ENCODE measurements at regions not wholly inside any gene's neighbourhood (a gene's known extent, or its start where the extent isn't known, plus 50 kb on each side); places are given as distances from the start of the nearest gene placed in this dataset.

GRCh38 chr14:54116198-54116885 lies 159.7 kb upstream of the BMP4 start:
- FAIRE-seq: no peak
- TF ChIP-seq POLR2A (IDR thresholded peaks at IDR 0.05; ENCODE audit: low read depth, low read length) (no peak), TAF1 (IDR thresholded peaks at IDR 0.05; ENCODE audit: borderline replicate concordance, low read depth, low read length) (no peak), POLR2AphosphoS5 (IDR thresholded peaks at IDR 0.05; ENCODE audit: low read depth, low read length) (no peak)
- no peak for DNase-seq (ENCODE audit: insufficient read length)

GRCh38 chr14:54116972-54117371 lies 160.3 kb upstream of the BMP4 start:
- FAIRE-seq (no peak), DNase-seq (ENCODE audit: insufficient read length) (no peak)
- TF ChIP-seq POLR2AphosphoS5 (IDR thresholded peaks at IDR 0.05; ENCODE audit: low read depth, low read length) (no peak), TAF1 (IDR thresholded peaks at IDR 0.05; ENCODE audit: borderline replicate concordance, low read depth, low read length) (no peak), POLR2A (IDR thresholded peaks at IDR 0.05; ENCODE audit: low read depth, low read length) (no peak)

- FAIRE-seq (no peak), DNase-seq (ENCODE audit: insufficient read length) (no peak)
- TF ChIP-seq POLR2AphosphoS5 (IDR thresholded peaks at IDR 0.05; ENCODE audit: low read depth, low read length): no peak
- TF ChIP-seq TAF1 (IDR thresholded peaks at IDR 0.05; ENCODE audit: borderline replicate concordance, low read depth, low read length): no peak
- TF ChIP-seq POLR2A (IDR thresholded peaks at IDR 0.05; ENCODE audit: low read depth, low read length): no peak
Measured at GRCh38 chr14:54117396-54117795, 160.8 kb upstream of the BMP4 start.

- DNase-seq (ENCODE audit: insufficient read length): no peak
- TF ChIP-seq TAF1 (IDR thresholded peaks at IDR 0.05; ENCODE audit: borderline replicate concordance, low read depth, low read length) (no peak), POLR2A (IDR thresholded peaks at IDR 0.05; ENCODE audit: low read depth, low read length) (no peak), POLR2AphosphoS5 (IDR thresholded peaks at IDR 0.05; ENCODE audit: low read depth, low read length) (no peak)
- FAIRE-seq: no peak
Measured at GRCh38 chr14:54117924-54118323, 161.3 kb upstream of the BMP4 start.

GRCh38 chr14:54120260-54120659 lies 163.6 kb upstream of the BMP4 start:
- TF ChIP-seq POLR2AphosphoS5 (IDR thresholded peaks at IDR 0.05; ENCODE audit: low read depth, low read length): no peak
- TF ChIP-seq TAF1 (IDR thresholded peaks at IDR 0.05; ENCODE audit: borderline replicate concordance, low read depth, low read length): no peak
- no peak for TF ChIP-seq POLR2A (IDR thresholded peaks at IDR 0.05; ENCODE audit: low read depth, low read length)
- DNase-seq (ENCODE audit: insufficient read length) (no peak), FAIRE-seq (no peak)

GRCh38 chr14:54121466-54122027 lies 164.9 kb upstream of the BMP4 start:
- no peak for TF ChIP-seq POLR2AphosphoS5 (IDR thresholded peaks at IDR 0.05; ENCODE audit: low read depth, low read length)
- TF ChIP-seq POLR2A (IDR thresholded peaks at IDR 0.05; ENCODE audit: low read depth, low read length): no peak
- TF ChIP-seq TAF1 (IDR thresholded peaks at IDR 0.05; ENCODE audit: borderline replicate concordance, low read depth, low read length): no peak
- no peak for FAIRE-seq
- no peak for DNase-seq (ENCODE audit: insufficient read length)

GRCh38 chr14:54123841-54124240 lies 167.2 kb upstream of the BMP4 start:
- TF ChIP-seq POLR2AphosphoS5 (IDR thresholded peaks at IDR 0.05; ENCODE audit: low read depth, low read length) (no peak), POLR2A (IDR thresholded peaks at IDR 0.05; ENCODE audit: low read depth, low read length) (no peak), TAF1 (IDR thresholded peaks at IDR 0.05; ENCODE audit: borderline replicate concordance, low read depth, low read length) (no peak)
- FAIRE-seq: no peak
- no peak for DNase-seq (ENCODE audit: insufficient read length)

- no peak for TF ChIP-seq POLR2A (IDR thresholded peaks at IDR 0.05; ENCODE audit: low read depth, low read length)
- TF ChIP-seq TAF1 (IDR thresholded peaks at IDR 0.05; ENCODE audit: borderline replicate concordance, low read depth, low read length): no peak
- no peak for TF ChIP-seq POLR2AphosphoS5 (IDR thresholded peaks at IDR 0.05; ENCODE audit: low read depth, low read length)
- no peak for FAIRE-seq
- no peak for DNase-seq (ENCODE audit: insufficient read length)
Measured at GRCh38 chr14:54125109-54125508, 168.5 kb upstream of the BMP4 start.

DNA sequence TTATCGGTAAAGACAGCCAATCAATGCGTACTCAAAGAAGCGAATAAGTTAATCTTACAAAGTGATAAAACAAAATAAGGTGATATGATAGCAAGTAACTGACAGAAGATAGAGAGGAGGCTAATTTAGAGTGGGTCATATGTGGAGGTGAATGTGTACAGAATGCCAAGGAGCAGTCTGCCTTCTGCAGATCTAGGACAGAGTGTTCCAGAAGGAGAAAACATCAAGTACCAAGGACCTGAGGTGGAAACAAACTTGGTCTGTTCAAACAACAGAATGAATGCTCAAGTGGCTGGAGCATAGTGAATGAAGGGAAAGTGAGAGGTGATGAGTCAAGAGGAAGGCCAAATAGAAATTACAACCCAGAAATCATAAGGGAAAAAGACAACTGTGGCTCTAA lies 170.3 kb upstream of the BMP4 start:
- no peak for TF ChIP-seq POLR2A (IDR thresholded peaks at IDR 0.05; ENCODE audit: low read depth, low read length)
- no peak for TF ChIP-seq POLR2AphosphoS5 (IDR thresholded peaks at IDR 0.05; ENCODE audit: low read depth, low read length)
- TF ChIP-seq TAF1 (IDR thresholded peaks at IDR 0.05; ENCODE audit: borderline replicate concordance, low read depth, low read length): no peak
- no peak for DNase-seq (ENCODE audit: insufficient read length)
- FAIRE-seq: no peak

- no peak for FAIRE-seq
Measured at GRCh38 chr14:54127526-54127925, 170.9 kb upstream of the BMP4 start.

GRCh38 chr14:54129850-54130640 lies 173.4 kb upstream of the BMP4 start:
- DNase-seq (ENCODE audit: insufficient read length) (no peak), FAIRE-seq (no peak)
- no peak for TF ChIP-seq POLR2AphosphoS5 (IDR thresholded peaks at IDR 0.05; ENCODE audit: low read depth, low read length)
- no peak for TF ChIP-seq POLR2A (IDR thresholded peaks at IDR 0.05; ENCODE audit: low read depth, low read length)
- no peak for TF ChIP-seq TAF1 (IDR thresholded peaks at IDR 0.05; ENCODE audit: borderline replicate concordance, low read depth, low read length)

More at GRCh38 chr14:54127526-54127925, 170.9 kb upstream of the BMP4 start:
- DNase-seq (ENCODE audit: insufficient read length): no peak
- TF ChIP-seq POLR2A (IDR thresholded peaks at IDR 0.05; ENCODE audit: low read depth, low read length) (no peak), TAF1 (IDR thresholded peaks at IDR 0.05; ENCODE audit: borderline replicate concordance, low read depth, low read length) (no peak)

All from GM12892 (cell line).